GM23338 (cell line): ENCODE measurements at regions not wholly inside any gene's neighbourhood (a gene's known extent, or its start where the extent isn't known, plus 50 kb on each side); places are given as distances from the start of the nearest gene placed in this dataset.

Experiments
- ATAC-seq: fragments of 200-7000 bp; cut with Tn5 transposase; 3 replicates; pipeline ENCODE4 v1.9.1; 2020
- DNase-seq: peaks from one replicate; pipeline ENCODE4 v3.0.0-alpha.2; 2015; ENCODE audit warnings: low spot score
- H2AFZ ChIP-seq: fragments of 200-600 bp; sonication (generic); 2 replicates; pipeline ENCODE4 v1.8.0; 2016; ENCODE audit warnings: antibody characterized with exemption, mild to moderate bottlenecking, moderate library complexity
- H3F3A ChIP-seq: fragments of 200-600 bp; sonication (generic); replicated peaks from 2 replicates; pipeline ENCODE4 v1.8.0; 2017; ENCODE audit warnings: antibody characterized with exemption, mixed run types, low read depth
- H3K27ac ChIP-seq: fragments of 200-600 bp; sonication (generic); 2 replicates; pipeline ENCODE4 v1.6.1; 2016; ENCODE audit warnings: low read depth
- H3K27me3 ChIP-seq: fragments of 200-600 bp; sonication (generic); 2 replicates; pipeline ENCODE4 v1.8.0; 2016; ENCODE audit warnings: mild to moderate bottlenecking, mixed run types, moderate library complexity; ENCODE audit not compliant: insufficient read depth
- H3K36me3 ChIP-seq: fragments of 200-600 bp; sonication (generic); 2 replicates; pipeline ENCODE4 v1.8.0; 2016; ENCODE audit warnings: mild to moderate bottlenecking; ENCODE audit not compliant: insufficient read depth
- H3K4me1 ChIP-seq: fragments of 200-600 bp; sonication (generic); 2 replicates; pipeline ENCODE4 v1.8.0; 2016; ENCODE audit warnings: mild to moderate bottlenecking, moderate library complexity; ENCODE audit not compliant: insufficient read depth
- H3K4me2 ChIP-seq: fragments of 200-600 bp; sonication (generic); 2 replicates; pipeline ENCODE4 v1.7.1; 2017; ENCODE audit warnings: mixed run types
- H3K4me3 ChIP-seq: fragments of 200-600 bp; sonication (generic); 2 replicates; pipeline ENCODE4 v1.6.1; 2016; ENCODE audit warnings: mixed run types
- H3K79me2 ChIP-seq: fragments of 200-600 bp; sonication (generic); replicated peaks from 2 replicates; pipeline ENCODE4 v1.8.0; 2017; ENCODE audit warnings: mild to moderate bottlenecking; ENCODE audit not compliant: insufficient read depth
- H3K9me2 ChIP-seq: fragments of 200-600 bp; sonication (generic); 2 replicates; pipeline ENCODE4 v1.8.0; 2017; ENCODE audit not compliant: insufficient read depth
- H4K20me1 ChIP-seq: fragments of 200-600 bp; sonication (generic); replicated peaks from 2 replicates; pipeline ENCODE4 v1.8.0; 2017; ENCODE audit warnings: mild to moderate bottlenecking; ENCODE audit not compliant: insufficient read depth
- H3K27ac Mint-ChIP-seq: 2 replicates; pipeline ENCODE4 v1.8.0; 2020; ENCODE audit warnings: inconsistent platforms, mild to moderate bottlenecking, moderate library complexity, mixed read lengths
- H3K27me3 Mint-ChIP-seq: 3 replicates; pipeline ENCODE4 v1.8.0; 2022; ENCODE audit warnings: low read depth, mild to moderate bottlenecking, moderate library complexity, mixed read lengths, inconsistent platforms; ENCODE audit not compliant: insufficient read depth, poor library complexity
- H3K36me3 Mint-ChIP-seq: 3 replicates; pipeline ENCODE4 v1.8.0; 2021; ENCODE audit warnings: low read depth, mild to moderate bottlenecking, inconsistent platforms, moderate library complexity, mixed read lengths
- H3K4me1 Mint-ChIP-seq: 3 replicates; pipeline ENCODE4 v1.8.0; 2020; ENCODE audit warnings: mild to moderate bottlenecking, inconsistent platforms, mixed read lengths
- H3K4me3 Mint-ChIP-seq: 3 replicates; pipeline ENCODE4 v1.8.0; 2021; ENCODE audit warnings: moderate library complexity, mild to moderate bottlenecking, inconsistent platforms, mixed read lengths
- H3K9me3 Mint-ChIP-seq: 3 replicates; pipeline ENCODE4 v1.8.0; 2020; ENCODE audit warnings: moderate library complexity, mild to moderate bottlenecking, inconsistent platforms, mixed read lengths
- CTCF ChIP-seq, 2 experiments: fragments of 200-600 bp in 1 of 2; sonication (generic) in 1 of 2; conservative IDR thresholded peaks; 2 replicates each; pipeline versions ENCODE4 v1.5.1 to v1.6.1; 2016 to 2017; ENCODE audit warnings: antibody characterized with exemption in 2 of 2, low read depth in 2 of 2, mild to moderate bottlenecking in 2 of 2, moderate library complexity in 1 of 2
- ETS1 ChIP-seq: IDR thresholded peaks from 2 replicates; pipeline ENCODE4 v1.6.1; 2016; ENCODE audit warnings: antibody characterized with exemption
- EZH2 ChIP-seq: fragments of 200-600 bp; sonication (generic); IDR thresholded peaks from one replicate; pipeline ENCODE4 v1.8.0; 2017; ENCODE audit warnings: antibody characterized with exemption, mild to moderate bottlenecking, low read depth; ENCODE audit not compliant: unreplicated experiment
- EZH2phosphoT487 ChIP-seq: fragments of 200-600 bp; sonication (generic); IDR thresholded peaks from one replicate; pipeline ENCODE4 v1.8.1; 2018; ENCODE audit warnings: antibody characterized with exemption; ENCODE audit not compliant: unreplicated experiment
- JUNB ChIP-seq: IDR thresholded peaks from one replicate; pipeline ENCODE4 v1.6.1; 2016; ENCODE audit warnings: antibody characterized with exemption; ENCODE audit not compliant: unreplicated experiment
- POLR2AphosphoS5 ChIP-seq: IDR thresholded peaks from 2 replicates; pipeline ENCODE4 v1.6.1; 2016; ENCODE audit warnings: antibody characterized with exemption, low read depth
- REST ChIP-seq: IDR thresholded peaks from one replicate; pipeline ENCODE4 v1.6.1; 2018; ENCODE audit warnings: antibody characterized with exemption; ENCODE audit not compliant: unreplicated experiment
- STAT1 ChIP-seq: IDR thresholded peaks from one replicate; pipeline ENCODE4 v1.6.1; 2016; ENCODE audit warnings: antibody characterized with exemption; ENCODE audit not compliant: unreplicated experiment
- ZNF114 ChIP-seq: fragments of 250-450 bp; sonication (Bioruptor Pico); IDR thresholded peaks from 2 replicates; pipeline ENCODE4 v1.5.0; 2020; ENCODE audit warnings: mild to moderate bottlenecking, moderate library complexity
- ZNF331 ChIP-seq: fragments of 250-450 bp; sonication (Bioruptor Pico); IDR thresholded peaks from 2 replicates; pipeline ENCODE4 v1.5.0; 2020; ENCODE audit warnings: low read depth, mild to moderate bottlenecking, moderate library complexity

GRCh38 chr2:9108210-9108967, 98.2 kb upstream of the ASAP2 start (continued):
- no peak for TF ChIP-seq EZH2phosphoT487
- no peak for TF ChIP-seq JUNB
- TF ChIP-seq CTCF (conservative IDR thresholded peaks at IDR 0.05; ENCODE audit: low read depth in 2 of 2) = no peak
- no peak for TF ChIP-seq STAT1
- TF ChIP-seq ETS1 = no peak
- TF ChIP-seq ZNF114 = no peak
- TF ChIP-seq POLR2AphosphoS5 = no peak
- no peak for TF ChIP-seq ZNF331
- no peak for TF ChIP-seq REST

- Mint-ChIP-seq H3K27me3 (peaks cover 36% of the 10 kb centered on the region), H3K36me3 (no peaks in the 10 kb centered on the region), H3K9me3 (no peaks in the 10 kb centered on the region), H3K4me3 (no peak overlapping the region), H3K4me1 (peaks cover 48% of the 10 kb centered on the region), H3K27ac (no peak overlapping the region)
- peaks cover 16% of the 10 kb centered on the region; the same call in 1 of the 2 replicates for H3K4me1 ChIP-seq
- no peak for TF ChIP-seq STAT1
- TF ChIP-seq EZH2 = no peak
- TF ChIP-seq EZH2phosphoT487 = no peak
- TF ChIP-seq ZNF331 = no peak
- TF ChIP-seq ZNF114 = no peak
- H4K20me1 ChIP-seq = no peaks in the 10 kb centered on the region
- no peak overlapping the region; the same call in 1 of the 2 replicates for H2AFZ ChIP-seq
- no peaks in the 10 kb centered on the region for H3K27me3 ChIP-seq
- DNase-seq (no peak), ATAC-seq (no peak)
- H3K79me2 ChIP-seq = no peaks in the 10 kb centered on the region
- no peaks in the 10 kb centered on the region for H3K9me2 ChIP-seq
- H3K4me2 ChIP-seq = no peak overlapping the region
- no peaks in the 10 kb centered on the region for H3F3A ChIP-seq
- H3K4me3 ChIP-seq = no peak overlapping the region
- no peak overlapping the region for H3K27ac ChIP-seq
- H3K36me3 ChIP-seq = no peaks in the 10 kb centered on the region
These were observed 99.2 kb upstream of the ASAP2 start for GRCh38 chr2:9107168-9108025.
